Glutamatergic neuron (in vitro differentiated cells): ENCODE measurements at regions not wholly inside any gene's neighbourhood (a gene's known extent, or its start where the extent isn't known, plus 50 kb on each side); places are given as distances from the start of the nearest gene placed in this dataset.
A peak's percentile ranks its signal among the peaks of the same experiment; 100 is the strongest.

Source experiments
- DNase-seq: peaks from one replicate; pipeline ENCODE4 v3.0.0; 2022
- H3K27ac Mint-ChIP-seq: one replicate; pipeline ENCODE4 v1.8.0; 2020; ENCODE audit warnings: mild to moderate bottlenecking, mixed read lengths, inconsistent platforms; ENCODE audit not compliant: unreplicated experiment
- H3K27me3 Mint-ChIP-seq: one replicate; pipeline ENCODE4 v1.8.0; 2020; ENCODE audit warnings: mild to moderate bottlenecking, moderate library complexity, mixed read lengths, inconsistent platforms; ENCODE audit not compliant: unreplicated experiment
- H3K36me3 Mint-ChIP-seq: one replicate; pipeline ENCODE4 v1.8.0; 2020; ENCODE audit warnings: mild to moderate bottlenecking, mixed read lengths, inconsistent platforms; ENCODE audit not compliant: unreplicated experiment
- H3K4me1 Mint-ChIP-seq: one replicate; pipeline ENCODE4 v1.8.0; 2020; ENCODE audit warnings: mild to moderate bottlenecking, low read depth, mixed read lengths, inconsistent platforms; ENCODE audit not compliant: unreplicated experiment
- H3K4me3 Mint-ChIP-seq: one replicate; pipeline ENCODE4 v1.8.0; 2020; ENCODE audit warnings: mild to moderate bottlenecking, mixed read lengths, inconsistent platforms; ENCODE audit not compliant: unreplicated experiment
- H3K9me3 Mint-ChIP-seq: one replicate; pipeline ENCODE4 v1.8.0; 2020; ENCODE audit warnings: mild to moderate bottlenecking, moderate library complexity, mixed read lengths, inconsistent platforms; ENCODE audit not compliant: unreplicated experiment
- CTCF ChIP-seq: fragments of 200-600 bp; sonication (generic); IDR thresholded peaks from one replicate; pipeline ENCODE4 v1.5.0; 2021; ENCODE audit not compliant: partially characterized antibody, unreplicated experiment

GRCh38 chr4:11494232-11494631 lies 65.5 kb upstream of the HS3ST1 start:
- H3K36me3 Mint-ChIP-seq = no peaks in the 10 kb centered on the region
- no peak for DNase-seq
- H3K27me3 Mint-ChIP-seq = no peaks in the 10 kb centered on the region
- no peak for TF ChIP-seq CTCF
- H3K4me1 Mint-ChIP-seq = peaks cover 6% of the 10 kb centered on the region
- no peak overlapping the region for H3K4me3 Mint-ChIP-seq
- H3K27ac Mint-ChIP-seq = no peak overlapping the region
- H3K9me3 Mint-ChIP-seq = no peaks in the 10 kb centered on the region

GRCh38 chr4:11489453-11490083 lies 60.9 kb upstream of the HS3ST1 start:
- DNase-seq = no peak
- no peaks in the 10 kb centered on the region for H3K27me3 Mint-ChIP-seq
- no peaks in the 10 kb centered on the region for H3K36me3 Mint-ChIP-seq
- H3K9me3 Mint-ChIP-seq = no peaks in the 10 kb centered on the region
- TF ChIP-seq CTCF = no peak
- peaks cover 11% of the 10 kb centered on the region for H3K4me1 Mint-ChIP-seq
- H3K27ac Mint-ChIP-seq = no peak overlapping the region
- no peak overlapping the region for H3K4me3 Mint-ChIP-seq

GRCh38 chr4:11488657-11489452 lies 60.2 kb upstream of the HS3ST1 start:
- H3K36me3 Mint-ChIP-seq = no peaks in the 10 kb centered on the region
- H3K27ac Mint-ChIP-seq = no peak overlapping the region
- peaks cover 6% of the 10 kb centered on the region for H3K4me1 Mint-ChIP-seq
- TF ChIP-seq CTCF = no peak
- no peak overlapping the region for H3K4me3 Mint-ChIP-seq
- no peaks in the 10 kb centered on the region for H3K27me3 Mint-ChIP-seq
- no peak for DNase-seq
- H3K9me3 Mint-ChIP-seq = no peaks in the 10 kb centered on the region

GRCh38 chr4:11487868-11488544 lies 59.3 kb upstream of the HS3ST1 start:
- Mint-ChIP-seq H3K9me3 (no peaks in the 10 kb centered on the region), H3K27me3 (no peaks in the 10 kb centered on the region), H3K36me3 (no peaks in the 10 kb centered on the region), H3K27ac (peak overlapping the region; percentile 53), H3K4me1 (peaks cover 6% of the 10 kb centered on the region), H3K4me3 (no peak overlapping the region)
- no peak for DNase-seq
- TF ChIP-seq CTCF = no peak
